Renal pelvis (tissue), 1 donor: ENCODE measurements at regions not wholly inside any gene's neighbourhood (a gene's known extent, or its start where the extent isn't known, plus 50 kb on each side); places are given as distances from the start of the nearest gene placed in this dataset.

Experiments
- DNase-seq: peaks from one replicate; pipeline ENCODE4 v3.0.0-alpha.2; 2013

GRCh38 chr1:5660141-5660935, 331.9 kb downstream of the NPHP4 start:
- no peak for DNase-seq

DNA sequence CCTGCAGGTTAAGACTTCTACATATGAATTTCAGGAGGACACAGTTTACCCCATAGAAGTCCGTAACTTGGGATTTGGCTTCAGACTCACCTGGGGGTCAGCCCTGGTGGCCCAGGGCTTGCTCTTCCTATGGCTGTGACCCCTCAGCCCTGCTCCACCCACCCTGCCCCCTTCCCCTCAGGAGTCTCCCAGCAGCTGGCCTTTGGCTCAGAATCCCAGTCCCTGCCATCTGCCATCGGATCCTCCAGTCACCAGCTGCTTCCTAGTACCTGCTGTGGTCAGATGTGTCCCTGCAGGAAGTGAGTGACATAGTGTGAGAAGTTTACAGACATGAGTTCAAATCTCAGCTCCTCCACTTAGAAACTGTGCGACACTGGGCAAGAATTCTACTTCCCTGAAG, 332.6 kb downstream of the NPHP4 start:
- DNase-seq, result no peak

GRCh38 chr1:5658340-5659316, 333.6 kb downstream of the NPHP4 start:
- DNase-seq, result no peak

DNA sequence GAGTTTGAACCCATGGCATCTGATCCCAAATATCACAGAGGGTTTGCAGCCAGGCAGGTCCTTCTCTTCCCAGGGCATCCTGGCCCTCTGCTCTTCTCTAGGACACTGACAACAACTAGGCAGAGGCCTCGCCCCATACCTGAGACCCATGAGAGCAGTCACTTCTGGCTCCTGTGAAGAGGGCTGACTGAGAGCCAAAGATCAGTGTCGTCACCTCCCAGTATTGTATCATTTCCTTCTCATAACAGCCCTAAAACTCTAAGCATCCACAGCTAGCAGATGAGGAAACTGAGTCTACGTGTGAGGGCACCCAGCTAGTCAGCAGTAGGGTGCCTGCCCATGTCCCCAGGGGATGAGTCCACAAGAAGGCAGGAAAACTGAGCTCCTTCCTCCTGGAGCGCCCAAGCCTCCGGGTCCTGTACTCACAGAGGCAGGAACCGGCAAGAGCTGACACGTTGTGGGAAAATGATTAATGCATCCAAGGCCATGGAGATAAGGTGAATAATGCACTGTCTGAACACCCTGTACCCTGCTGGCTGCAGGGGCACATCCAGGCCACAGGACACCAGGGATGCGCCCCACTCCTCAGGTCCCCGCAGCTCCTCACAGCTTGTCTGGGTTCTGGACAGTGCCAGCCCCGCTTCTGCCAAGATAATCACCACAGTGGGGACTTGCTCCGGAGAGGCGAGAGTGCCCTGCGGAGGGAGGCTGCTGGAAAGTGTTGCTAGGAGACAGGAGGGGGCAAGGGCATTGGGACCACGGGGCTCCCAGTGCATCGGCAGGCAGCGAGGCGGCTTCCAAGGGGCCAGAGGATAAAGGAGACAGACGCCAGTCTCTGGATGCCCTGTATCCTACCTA, 340.0 kb downstream of the NPHP4 start:
- DNase-seq, result no peak

DNA sequence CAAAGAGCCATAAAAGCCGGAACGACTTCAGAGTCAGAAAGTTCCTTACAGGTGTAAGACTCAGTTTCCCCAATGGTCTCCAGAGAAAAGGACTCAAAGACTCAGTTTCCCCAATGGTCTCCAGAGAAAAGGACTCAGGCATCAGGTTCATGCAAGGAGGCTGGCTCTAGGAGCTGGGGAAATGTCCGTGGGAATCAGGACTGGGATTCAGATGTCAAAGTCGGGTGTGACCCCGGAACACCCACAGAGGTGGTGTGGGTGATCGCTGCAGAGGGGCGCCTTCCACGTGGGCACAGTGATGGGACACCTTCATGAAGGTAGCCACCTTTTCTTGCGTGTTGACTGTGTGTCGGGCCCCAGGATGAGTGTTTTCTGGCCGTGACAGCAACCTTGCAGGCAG, 340.8 kb downstream of the NPHP4 start:
- DNase-seq, result no peak

- no peak for DNase-seq
Measured at GRCh38 chr1:5651027-5651410, 341.2 kb downstream of the NPHP4 start.

DNA sequence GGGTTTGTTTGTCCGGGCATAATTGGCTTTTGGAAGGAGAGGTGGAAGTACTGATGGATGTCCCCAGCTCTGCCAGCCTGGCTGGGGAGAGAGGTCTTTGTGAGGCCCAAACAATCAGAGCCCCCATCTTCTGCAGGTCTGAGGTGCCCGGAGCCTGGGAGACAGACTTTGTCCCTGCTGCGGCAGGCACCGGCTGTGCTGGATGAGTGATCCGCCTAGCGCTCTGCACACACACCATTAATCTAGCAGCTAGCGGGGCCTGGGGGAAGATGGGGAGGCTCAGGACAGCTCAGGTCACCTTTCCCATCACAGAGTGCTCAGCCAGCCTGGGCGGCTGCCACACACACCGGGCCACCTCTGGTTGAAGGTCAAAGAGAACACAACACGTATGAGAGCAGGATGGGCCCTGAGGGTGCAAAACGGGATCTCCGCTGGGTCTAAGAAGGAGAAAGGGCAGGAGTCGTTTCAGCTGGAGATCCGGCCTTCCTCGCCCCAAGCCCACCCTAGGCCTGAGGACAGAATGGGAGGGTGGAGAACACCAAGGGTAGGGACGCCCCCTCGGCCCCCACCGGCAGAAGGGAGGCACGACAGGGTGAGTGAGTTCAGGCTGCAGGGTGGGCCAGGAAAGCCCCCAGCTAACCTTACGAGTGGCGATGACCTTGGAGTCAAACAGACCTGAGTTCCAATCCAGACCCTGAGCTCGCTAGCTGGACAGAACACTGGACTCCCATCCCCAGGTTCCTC, 341.8 kb downstream of the NPHP4 start:
- DNase-seq, result peak; percentile 39

GRCh38 chr1:5649795-5650194, 342.4 kb downstream of the NPHP4 start:
- no peak for DNase-seq

- DNase-seq, result no peak
Measured at GRCh38 chr1:5649166-5649551, 343.1 kb downstream of the NPHP4 start.

- no peak for DNase-seq
Measured at GRCh38 chr1:5648410-5649165, 343.6 kb downstream of the NPHP4 start.

GRCh38 chr1:5647234-5647633, 345.0 kb downstream of the NPHP4 start:
- DNase-seq, result peak; percentile 43

DNA sequence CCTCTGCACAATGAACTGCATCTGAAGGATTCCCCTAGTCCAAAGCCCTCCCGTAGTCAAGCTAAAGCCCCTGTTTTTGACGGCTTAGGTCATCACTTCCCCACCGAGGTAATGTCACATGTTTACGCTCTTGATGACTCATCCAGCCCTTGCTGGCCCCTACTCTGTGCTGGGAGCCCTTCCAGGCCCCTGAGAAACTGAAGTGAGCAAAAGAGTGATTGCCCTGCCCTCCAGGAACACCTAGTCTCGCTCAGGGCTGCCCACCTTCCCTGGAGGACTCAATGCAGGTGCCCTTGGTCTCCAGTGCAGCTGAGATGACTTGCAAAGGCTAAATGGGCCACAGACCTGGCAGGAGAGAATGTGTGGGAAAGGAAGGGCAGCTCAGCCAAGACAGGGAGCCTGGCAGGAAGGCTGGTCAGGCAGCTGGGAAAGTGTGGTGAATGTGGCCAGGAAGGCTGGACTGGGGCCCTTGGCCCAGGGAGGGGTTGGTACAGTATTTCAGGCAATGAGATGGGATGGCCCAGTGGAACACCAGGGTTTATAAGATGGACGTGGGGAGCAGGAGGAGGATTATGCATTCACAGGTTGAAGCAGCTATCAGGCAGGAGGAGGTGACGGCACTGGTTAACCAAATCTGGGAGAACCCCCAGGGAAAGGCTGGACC, 345.6 kb downstream of the NPHP4 start:
- no peak for DNase-seq

GRCh38 chr1:5645929-5646328, 346.3 kb downstream of the NPHP4 start:
- no peak for DNase-seq

GRCh38 chr1:5645135-5645399, 347.2 kb downstream of the NPHP4 start:
- no peak for DNase-seq

DNA sequence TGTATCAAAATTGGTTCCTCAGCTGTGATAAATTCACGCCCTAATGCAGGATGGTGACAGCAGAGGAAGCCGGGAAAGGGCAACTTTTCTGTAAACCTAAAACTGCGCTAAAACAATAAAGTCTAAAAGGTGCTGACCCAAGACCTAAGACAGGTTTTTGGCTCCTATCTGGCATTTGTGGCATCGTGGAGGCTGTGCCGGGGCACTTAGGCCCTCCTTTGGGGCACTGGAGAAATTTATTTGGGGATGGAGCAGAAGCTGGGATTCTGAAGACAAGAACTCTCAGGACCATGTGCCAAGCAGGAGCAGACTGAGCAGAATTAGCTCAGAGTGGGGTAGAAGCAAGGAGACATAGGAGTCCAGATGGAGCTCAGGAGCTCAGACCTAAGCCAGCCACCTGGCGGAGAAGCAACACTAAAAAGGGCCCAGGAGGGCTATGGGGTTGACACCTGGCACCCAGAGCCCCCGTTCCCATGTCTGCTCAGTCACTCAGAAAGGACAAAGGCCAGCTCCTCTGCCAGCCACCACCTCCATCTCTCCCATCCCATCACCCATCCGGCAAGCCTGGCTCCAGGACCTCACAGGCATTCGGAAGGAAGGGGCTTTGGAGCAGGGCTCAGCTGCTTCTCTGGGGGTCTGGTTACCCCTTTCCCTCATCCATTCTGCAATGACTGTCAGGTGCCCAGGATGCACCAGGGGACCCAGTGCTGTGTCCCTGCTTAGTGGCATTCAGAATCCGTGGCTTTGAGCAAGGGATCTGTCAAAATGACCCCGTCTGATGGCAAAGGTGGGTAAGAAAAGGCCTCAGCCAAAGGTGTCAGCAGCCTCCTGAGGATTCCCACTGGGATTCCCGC, 347.7 kb downstream of the NPHP4 start:
- no peak for DNase-seq

- no peak for DNase-seq
Measured at GRCh38 chr1:5643360-5644107, 348.7 kb downstream of the NPHP4 start.

- DNase-seq, result no peak
Measured at GRCh38 chr1:5640845-5641244, 351.4 kb downstream of the NPHP4 start.

DNA sequence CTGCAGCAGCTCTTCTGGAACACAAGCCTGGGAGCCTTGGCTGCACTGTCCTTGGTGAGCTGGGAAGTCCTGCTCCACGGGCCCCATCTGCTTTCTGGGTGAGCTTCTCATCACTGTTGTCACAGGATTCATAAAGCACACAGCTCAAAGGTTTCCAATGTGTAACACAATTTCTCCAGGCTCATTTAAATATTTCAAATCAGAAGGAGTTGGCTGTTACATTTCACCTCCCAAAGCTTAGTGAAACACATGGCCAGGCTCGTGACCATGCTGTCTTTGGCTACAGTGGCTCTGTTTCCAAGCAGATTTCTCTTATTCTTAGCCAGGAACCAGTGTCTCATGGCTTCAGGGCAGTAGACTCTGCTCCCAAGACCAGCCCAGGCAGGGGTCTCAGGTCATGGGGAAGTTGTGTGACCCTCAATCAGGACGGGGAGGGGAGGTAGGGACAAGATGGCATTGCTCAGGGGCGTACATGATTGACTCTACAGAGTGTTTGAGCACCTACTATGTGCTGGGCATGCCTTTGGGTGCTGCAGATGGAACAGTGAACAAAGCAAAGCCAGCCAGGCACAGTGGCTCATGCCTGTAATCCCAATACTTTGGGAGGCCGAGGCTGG, 353.0 kb downstream of the NPHP4 start:
- no peak for DNase-seq
